Mucosa of rectum (tissue), 2 donors: ENCODE measurements at regions not wholly inside any gene's neighbourhood (a gene's known extent, or its start where the extent isn't known, plus 50 kb on each side); places are given as distances from the start of the nearest gene placed in this dataset.

ENCODE experiments used
- H3K27ac ChIP-seq, 2 donors: one replicate each; pipeline ENCODE4 v1.7.0; 2013; ENCODE audit warnings: inconsistent platforms in 2 of 2, low read depth in 2 of 2, low read length in 2 of 2
- H3K27me3 ChIP-seq, 2 donors: one replicate each; pipeline ENCODE4 v1.7.0; 2013; ENCODE audit warnings: low read length in 2 of 2; ENCODE audit not compliant: control insufficient read depth in 2 of 2, insufficient read depth in 2 of 2
- H3K36me3 ChIP-seq, 2 donors: one replicate each; pipeline ENCODE4 v1.7.0; 2013; ENCODE audit warnings: low read length in 2 of 2; ENCODE audit not compliant: control insufficient read depth in 2 of 2, insufficient read depth in 2 of 2
- H3K4me1 ChIP-seq, 2 donors: one replicate each; pipeline ENCODE4 v1.7.0; 2013; ENCODE audit warnings: low read length in 2 of 2, mild to moderate bottlenecking in 1 of 2; ENCODE audit not compliant: control insufficient read depth in 2 of 2, insufficient read depth in 2 of 2
- H3K4me3 ChIP-seq, 2 donors: one replicate each; pipeline ENCODE4 v1.7.0; 2013; ENCODE audit warnings: low read length in 2 of 2
- H3K9ac ChIP-seq, 2 donors: one replicate each; pipeline ENCODE4 v1.7.0; 2013; ENCODE audit warnings: low read length in 2 of 2, low read depth in 1 of 2, mild to moderate bottlenecking in 1 of 2
- H3K9me3 ChIP-seq, 2 donors: one replicate each; pipeline ENCODE4 v1.7.0; 2013; ENCODE audit warnings: low read length in 2 of 2; ENCODE audit not compliant: control insufficient read depth in 2 of 2
- donor health status: healthy.
- donor health status: Normal muscosa, but diverticular disease.

- H3K27me3 ChIP-seq, result no peaks in the 10 kb centered on the region
- no peak overlapping the region for H3K27ac ChIP-seq
- H3K9ac ChIP-seq, result no peak overlapping the region
These were observed 505.5 kb upstream of the ZEB2 start for GRCh38 chr2:145025382-145025781.

GRCh38 chr2:145023334-145023934 lies 503.5 kb upstream of the ZEB2 start:
- no peaks in the 10 kb centered on the region for H3K4me1 ChIP-seq
- H3K36me3 ChIP-seq, result no peaks in the 10 kb centered on the region
- no peak overlapping the region for H3K27ac ChIP-seq
- no peaks in the 10 kb centered on the region for H3K27me3 ChIP-seq
- H3K4me3 ChIP-seq, result no peak overlapping the region
- H3K9ac ChIP-seq, result no peak overlapping the region
- no peaks in the 10 kb centered on the region for H3K9me3 ChIP-seq

More at GRCh38 chr2:145025382-145025781, 505.5 kb upstream of the ZEB2 start:
- H3K4me3 ChIP-seq, result no peak overlapping the region
- no peaks in the 10 kb centered on the region for H3K9me3 ChIP-seq
- no peaks in the 10 kb centered on the region for H3K4me1 ChIP-seq
- H3K36me3 ChIP-seq, result no peaks in the 10 kb centered on the region

GRCh38 chr2:145022666-145023333 lies 502.9 kb upstream of the ZEB2 start:
- H3K27ac ChIP-seq, result no peak overlapping the region

GRCh38 chr2:145021962-145022665 lies 502.2 kb upstream of the ZEB2 start:
- Histone ChIP-seq H3K27ac (no peak overlapping the region), H3K27me3 (no peaks in the 10 kb centered on the region), H3K4me1 (no peaks in the 10 kb centered on the region), H3K4me3 (no peak overlapping the region), H3K36me3 (no peaks in the 10 kb centered on the region), H3K9me3 (no peaks in the 10 kb centered on the region), H3K9ac (no peak overlapping the region)

More at GRCh38 chr2:145022666-145023333, 502.9 kb upstream of the ZEB2 start:
- no peaks in the 10 kb centered on the region for H3K27me3 ChIP-seq
- H3K36me3 ChIP-seq, result no peaks in the 10 kb centered on the region
- no peak overlapping the region for H3K9ac ChIP-seq
- H3K9me3 ChIP-seq, result no peaks in the 10 kb centered on the region
- no peaks in the 10 kb centered on the region for H3K4me1 ChIP-seq
- no peak overlapping the region for H3K4me3 ChIP-seq

- no peak overlapping the region for H3K4me3 ChIP-seq
- H3K4me1 ChIP-seq, result no peaks in the 10 kb centered on the region
- H3K27me3 ChIP-seq, result no peaks in the 10 kb centered on the region
- H3K9me3 ChIP-seq, result no peaks in the 10 kb centered on the region
- H3K27ac ChIP-seq, result no peak overlapping the region
- no peak overlapping the region for H3K9ac ChIP-seq
- H3K36me3 ChIP-seq, result no peaks in the 10 kb centered on the region
These were observed 500.8 kb upstream of the ZEB2 start for GRCh38 chr2:145020694-145021093.

GRCh38 chr2:145020139-145020538 lies 500.2 kb upstream of the ZEB2 start:
- Histone ChIP-seq H3K9me3 (no peaks in the 10 kb centered on the region), H3K9ac (no peak overlapping the region), H3K36me3 (no peaks in the 10 kb centered on the region), H3K27me3 (no peaks in the 10 kb centered on the region), H3K27ac (no peak overlapping the region), H3K4me1 (no peaks in the 10 kb centered on the region), H3K4me3 (no peak overlapping the region)

GRCh38 chr2:145018502-145018901 lies 498.6 kb upstream of the ZEB2 start:
- H3K4me1 ChIP-seq, result no peaks in the 10 kb centered on the region
- no peak overlapping the region for H3K9ac ChIP-seq
- H3K9me3 ChIP-seq, result no peaks in the 10 kb centered on the region
- H3K4me3 ChIP-seq, result no peak overlapping the region
- no peak overlapping the region for H3K27ac ChIP-seq
- H3K36me3 ChIP-seq, result no peaks in the 10 kb centered on the region
- no peaks in the 10 kb centered on the region for H3K27me3 ChIP-seq

- Histone ChIP-seq H3K9me3 (no peaks in the 10 kb centered on the region), H3K9ac (no peak overlapping the region), H3K4me3 (no peak overlapping the region), H3K4me1 (no peaks in the 10 kb centered on the region), H3K27ac (no peak overlapping the region), H3K27me3 (no peaks in the 10 kb centered on the region), H3K36me3 (no peaks in the 10 kb centered on the region)
These were observed 497.2 kb upstream of the ZEB2 start for GRCh38 chr2:145017149-145017548.

- Histone ChIP-seq H3K27ac (no peak overlapping the region), H3K36me3 (no peaks in the 10 kb centered on the region), H3K27me3 (no peaks in the 10 kb centered on the region), H3K4me1 (no peaks in the 10 kb centered on the region), H3K9me3 (no peaks in the 10 kb centered on the region), H3K4me3 (no peak overlapping the region), H3K9ac (no peak overlapping the region)
These were observed 496.8 kb upstream of the ZEB2 start for GRCh38 chr2:145016711-145017110.

- H3K36me3 ChIP-seq, result no peaks in the 10 kb centered on the region
- H3K4me1 ChIP-seq, result no peaks in the 10 kb centered on the region
- H3K27ac ChIP-seq, result no peak overlapping the region
- H3K4me3 ChIP-seq, result no peak overlapping the region
- H3K27me3 ChIP-seq, result no peaks in the 10 kb centered on the region
- H3K9ac ChIP-seq, result no peak overlapping the region
- no peaks in the 10 kb centered on the region for H3K9me3 ChIP-seq
These were observed 495.6 kb upstream of the ZEB2 start for GRCh38 chr2:145015561-145015960.
